SHP77 (cell line): ENCODE measurements at regions not wholly inside any gene's neighbourhood (a gene's known extent, or its start where the extent isn't known, plus 50 kb on each side); places are given as distances from the start of the nearest gene placed in this dataset.
"Not testable (repeated sequence)": the region's sequence is repeated elsewhere in the genome, so short reads cannot be mapped to it uniquely, and the experiment has no call there.

ENCODE experiments used
- DNase-seq, 2 experiments: peaks; one replicate each; lab custom pipeline; 2025; lab: John Stamatoyannopoulos, UW

DNA sequence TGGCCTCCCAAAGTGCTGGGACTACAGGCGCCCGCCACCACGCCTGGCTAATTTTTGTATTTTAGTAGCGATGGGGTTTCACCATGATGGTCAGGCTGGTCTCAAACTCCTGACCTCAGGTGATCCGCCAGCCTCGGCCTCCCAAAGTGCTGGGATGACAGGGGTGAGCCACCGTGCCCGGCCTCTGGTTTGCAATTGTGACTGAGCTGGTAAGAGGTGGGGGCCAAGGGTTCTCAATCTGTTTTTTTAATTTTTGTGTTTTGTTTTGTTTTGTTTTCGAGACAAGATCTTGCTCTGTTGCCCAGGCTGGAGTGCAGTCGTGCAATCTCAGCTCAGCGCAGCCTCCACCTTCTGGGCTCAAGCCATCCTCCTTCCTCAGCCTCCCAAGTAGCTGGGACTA, 196.2 kb downstream of the CRLF2 start:
- DNase-seq = not testable (repeated sequence)

DNA sequence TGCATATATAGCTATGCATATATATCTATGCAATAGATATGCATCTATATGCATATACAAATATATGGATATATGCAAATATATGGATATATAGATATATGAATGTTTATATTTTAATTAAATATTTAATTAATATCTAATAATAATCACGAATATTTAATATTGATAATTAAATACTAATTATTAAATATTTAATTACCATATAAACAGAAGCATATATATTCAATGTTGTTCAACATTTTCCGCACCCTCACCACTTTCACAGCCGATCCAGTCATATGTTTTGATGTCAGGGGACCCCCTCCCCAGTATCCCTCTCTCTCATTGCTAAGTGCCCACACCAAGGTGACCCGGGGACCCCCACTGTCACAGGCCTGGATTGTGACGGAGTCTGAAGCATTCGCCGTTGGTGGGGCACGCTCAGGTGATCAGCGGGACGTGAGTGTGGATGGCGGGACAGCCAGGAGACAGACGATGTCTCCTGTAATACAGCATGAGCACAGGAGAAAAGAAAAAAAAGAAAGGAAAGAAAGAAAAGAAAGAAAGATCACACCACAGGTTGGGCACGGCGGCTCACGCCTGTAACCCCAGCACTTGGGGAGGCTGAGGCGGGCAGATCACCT, 199.7 kb downstream of the CRLF2 start:
- no peak for DNase-seq

- DNase-seq = no peak
These were observed 200.7 kb downstream of the CRLF2 start for GRCh38 chrX:1011691-1012283.

- no peak for DNase-seq
These were observed 202.7 kb downstream of the CRLF2 start for GRCh38 chrX:1009771-1010170.

DNA sequence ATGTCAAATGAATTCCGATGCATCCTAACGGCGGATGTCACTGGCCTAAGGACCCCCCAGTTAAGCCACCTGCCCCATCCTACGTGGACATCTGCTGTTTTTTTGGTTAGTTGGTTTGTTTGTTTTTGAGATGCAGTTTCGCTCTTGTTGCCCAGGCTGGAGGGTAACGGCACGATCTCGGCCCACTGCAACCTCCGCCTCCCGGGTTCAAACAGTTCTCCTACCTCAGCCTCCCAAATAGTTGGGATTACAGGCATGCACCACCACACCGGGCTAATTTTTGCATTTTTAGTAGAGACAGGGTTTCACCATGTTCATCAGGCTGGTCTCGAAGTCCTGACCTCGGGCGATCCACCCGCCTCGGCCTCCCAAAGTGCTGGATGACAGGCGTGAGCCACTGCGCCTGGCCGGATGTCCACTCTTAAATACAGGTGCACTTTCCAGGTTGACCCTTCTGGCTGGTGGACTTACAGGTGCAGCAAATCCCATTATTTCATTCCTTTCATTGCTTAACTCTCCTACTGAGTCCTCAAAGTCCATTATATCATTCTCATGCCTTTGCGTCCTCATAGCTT, 206.2 kb downstream of the CRLF2 start:
- no peak for DNase-seq

GRCh38 chrX:1002611-1003010, 209.8 kb downstream of the CRLF2 start:
- no peak for DNase-seq

DNA sequence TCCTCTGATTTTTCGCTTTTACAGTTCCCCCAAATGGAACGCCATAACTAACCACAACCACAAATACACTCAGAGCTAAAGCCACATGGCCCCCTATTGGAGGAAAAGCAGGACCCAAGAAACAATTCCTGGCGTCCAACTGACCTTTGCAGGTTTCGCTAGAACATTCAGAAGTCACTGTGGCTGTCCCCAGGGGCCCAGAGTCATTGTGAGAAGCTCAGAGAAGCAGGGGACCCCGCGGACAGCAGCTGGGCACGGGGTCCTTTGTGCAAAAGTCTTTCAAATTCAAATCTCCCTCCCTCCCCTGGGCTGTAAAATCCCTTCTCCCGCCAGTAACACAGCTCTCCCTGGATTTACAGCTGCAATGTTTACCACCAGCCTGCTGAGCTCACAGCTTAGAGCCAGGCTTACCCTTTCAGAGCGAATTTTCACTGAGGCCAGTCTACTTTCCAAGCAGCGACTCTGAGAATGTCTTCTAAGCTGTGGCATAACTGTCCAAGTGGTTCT, 214.8 kb downstream of the CRLF2 start:
- no peak for DNase-seq

- DNase-seq = no peak
These were observed 217.7 kb downstream of the CRLF2 start for GRCh38 chrX:994780-995179.

- peak; percentile 70 to 78 for DNase-seq
These were observed 222.4 kb downstream of the CRLF2 start for GRCh38 chrX:989959-990510.

DNA sequence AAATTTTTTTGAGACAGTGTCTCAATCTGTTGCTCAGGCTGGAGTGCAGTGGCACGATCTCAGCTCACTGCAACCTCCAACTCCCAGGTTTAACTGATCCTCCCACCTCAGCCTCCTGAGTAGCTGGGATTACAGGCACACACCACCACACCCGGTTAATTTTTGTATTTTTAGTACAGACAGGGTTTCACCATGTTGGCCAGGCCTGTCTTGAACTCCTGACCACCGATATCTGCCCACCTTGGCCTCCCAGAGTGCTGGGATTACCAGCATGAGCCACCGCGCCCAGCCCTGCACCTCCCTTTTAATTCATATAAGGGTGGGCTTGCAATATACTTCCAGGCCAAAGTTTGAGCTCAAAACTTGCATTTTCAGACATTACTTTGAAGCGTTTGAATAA, 223.9 kb downstream of the CRLF2 start:
- not testable (repeated sequence) for DNase-seq

- DNase-seq = no peak
These were observed 230.4 kb downstream of the CRLF2 start for GRCh38 chrX:981791-982626.

- no peak for DNase-seq
These were observed 231.7 kb downstream of the CRLF2 start for GRCh38 chrX:980587-981235.

DNA sequence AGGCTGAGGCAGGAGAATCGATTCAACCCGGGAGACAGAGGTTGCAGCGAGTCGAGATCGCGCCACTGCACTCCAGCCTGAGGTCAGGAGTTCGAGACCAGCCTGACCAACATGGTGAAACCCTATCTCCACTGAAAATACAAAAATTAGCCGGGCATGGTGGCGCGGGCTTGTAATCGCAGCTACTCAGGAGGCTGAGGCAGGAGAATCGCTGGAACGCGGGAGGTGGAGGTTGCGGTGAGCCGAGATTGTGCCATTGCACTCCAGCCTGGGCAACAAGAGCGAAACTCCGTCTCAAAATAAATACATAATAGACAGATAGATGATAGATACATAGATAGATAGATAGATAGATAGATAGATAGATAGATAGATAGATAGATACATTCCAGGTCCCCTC, 233.3 kb downstream of the CRLF2 start:
- not testable (repeated sequence) for DNase-seq

DNA sequence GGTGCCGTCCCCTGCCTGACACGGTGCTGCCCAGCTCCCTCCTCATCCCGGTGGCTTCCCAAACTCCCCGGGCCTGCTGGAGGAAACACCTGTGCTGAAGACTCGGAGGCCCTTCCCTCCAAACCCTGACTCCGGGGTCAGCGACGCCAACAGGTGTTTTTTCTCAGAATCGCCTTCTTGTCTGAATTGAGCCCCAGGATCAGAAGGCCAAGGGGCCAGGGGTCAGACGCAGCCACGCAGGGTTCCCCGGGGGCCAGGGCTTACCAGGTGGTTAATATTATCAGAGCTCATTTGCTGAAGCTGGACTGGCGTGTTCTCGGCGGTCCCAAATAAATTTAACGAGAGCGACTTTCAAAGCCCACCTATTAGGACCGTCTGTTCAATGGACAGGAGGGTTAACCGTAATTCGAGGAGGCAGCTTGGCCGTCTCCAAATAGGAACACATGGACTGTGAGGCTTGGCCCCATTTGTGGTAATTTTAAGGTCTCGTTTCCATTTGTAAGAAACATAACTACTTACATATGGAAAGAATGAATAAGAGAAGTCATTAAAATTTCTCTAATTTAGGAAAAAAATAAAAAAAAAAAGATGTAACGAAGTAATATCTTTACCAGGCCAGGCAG, 239.3 kb downstream of the CRLF2 start:
- no peak for DNase-seq

DNA sequence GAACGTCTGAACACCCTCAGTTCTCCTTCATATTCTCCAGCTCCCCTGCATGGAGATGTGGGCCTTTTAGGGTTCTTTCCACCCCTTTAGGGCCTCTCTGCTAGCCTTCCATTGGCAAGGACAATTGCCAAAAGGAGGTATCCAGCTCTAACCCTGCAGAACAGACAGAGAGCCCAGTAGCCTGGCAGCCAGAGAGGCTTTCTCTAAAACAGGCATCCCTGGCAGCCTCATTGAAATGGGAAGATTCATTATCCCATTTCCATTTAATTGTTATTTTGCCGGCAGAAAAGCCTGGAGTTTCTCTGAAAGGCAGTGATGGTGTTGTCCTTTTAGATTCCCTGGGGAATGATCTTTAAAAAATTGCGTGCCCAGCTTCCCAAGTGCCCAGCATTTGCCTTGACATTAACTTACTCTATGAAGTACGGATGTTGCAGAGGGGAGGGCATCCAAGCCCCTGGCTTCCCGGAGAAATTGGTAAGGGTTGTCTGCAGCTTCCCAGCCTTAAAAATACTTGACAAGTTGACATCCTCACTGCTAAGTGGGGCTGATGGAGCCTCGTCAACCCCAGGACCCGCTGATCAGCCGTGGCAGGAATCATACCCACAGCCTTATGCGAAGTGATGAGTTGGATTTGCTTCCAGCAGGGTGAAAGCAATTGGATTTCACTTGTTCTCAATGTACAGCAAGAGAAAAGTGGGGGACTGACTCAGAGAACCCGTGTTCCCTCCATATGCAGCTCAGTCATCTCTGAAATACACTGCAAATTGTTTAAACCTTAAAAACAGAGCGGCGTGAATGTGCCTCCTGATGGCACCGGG, 244.1 kb downstream of the CRLF2 start:
- DNase-seq = no peak

DNA sequence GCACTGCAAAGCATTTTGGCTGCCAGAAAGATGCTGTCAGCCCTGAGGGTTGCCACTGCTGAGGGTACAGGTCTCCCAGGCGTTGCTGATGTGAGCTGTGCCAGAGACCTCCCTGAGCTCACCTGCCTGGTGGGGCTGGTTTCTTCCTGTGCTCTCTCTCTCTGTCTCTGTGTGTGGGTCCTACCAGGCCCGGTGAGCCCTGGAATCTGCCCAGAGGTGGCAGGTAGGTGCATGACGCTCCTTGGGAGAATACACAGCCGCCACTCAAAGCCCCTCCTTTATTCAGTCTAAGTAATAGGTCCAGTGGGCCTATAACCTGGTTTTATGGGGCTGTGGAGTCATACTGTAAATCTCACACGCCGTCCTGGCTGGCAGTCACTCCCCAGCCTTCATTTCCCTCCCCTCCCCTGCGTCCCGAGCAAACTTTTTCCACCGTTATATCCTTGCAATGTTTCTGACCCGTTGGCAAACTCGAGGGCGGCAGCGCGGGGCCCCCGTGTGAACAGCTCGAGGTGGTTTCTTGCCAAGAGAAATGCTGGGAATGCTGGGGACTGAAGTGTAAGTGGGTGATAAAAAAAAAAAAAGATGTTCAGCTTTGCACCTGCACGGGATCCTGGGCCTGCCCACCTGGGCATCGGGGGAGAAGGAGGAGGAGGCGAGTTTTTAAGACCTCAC, 245.9 kb downstream of the CRLF2 start:
- no peak for DNase-seq

DNA sequence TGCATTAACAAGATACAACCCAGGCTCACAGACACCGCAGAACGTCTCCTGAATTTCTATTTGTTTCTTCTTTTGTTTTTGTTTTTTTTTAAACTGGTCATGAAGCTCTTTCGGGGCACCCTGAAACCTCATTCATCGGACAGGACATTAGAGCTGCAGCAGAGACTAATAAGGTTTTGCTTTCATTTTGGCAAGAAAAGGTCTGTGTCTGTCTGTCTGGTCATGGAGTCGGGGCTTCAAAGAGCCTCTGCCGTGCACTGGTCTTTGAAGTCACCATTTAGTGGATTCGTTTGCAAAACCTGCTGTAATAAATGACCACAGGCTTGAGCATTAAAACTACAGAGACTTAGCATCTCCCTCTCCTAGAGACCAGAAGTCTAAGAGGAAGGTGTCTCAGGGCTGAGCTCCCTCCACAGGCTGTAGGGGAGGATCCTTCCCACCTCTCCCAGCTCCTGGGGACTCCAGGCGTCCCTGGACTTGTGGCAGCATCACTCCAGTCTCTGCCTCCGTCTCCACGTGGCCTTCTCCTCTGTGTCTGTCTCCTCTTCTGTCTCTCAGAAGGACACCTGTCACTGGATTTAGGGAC, 247.5 kb downstream of the CRLF2 start:
- DNase-seq = no peak

DNA sequence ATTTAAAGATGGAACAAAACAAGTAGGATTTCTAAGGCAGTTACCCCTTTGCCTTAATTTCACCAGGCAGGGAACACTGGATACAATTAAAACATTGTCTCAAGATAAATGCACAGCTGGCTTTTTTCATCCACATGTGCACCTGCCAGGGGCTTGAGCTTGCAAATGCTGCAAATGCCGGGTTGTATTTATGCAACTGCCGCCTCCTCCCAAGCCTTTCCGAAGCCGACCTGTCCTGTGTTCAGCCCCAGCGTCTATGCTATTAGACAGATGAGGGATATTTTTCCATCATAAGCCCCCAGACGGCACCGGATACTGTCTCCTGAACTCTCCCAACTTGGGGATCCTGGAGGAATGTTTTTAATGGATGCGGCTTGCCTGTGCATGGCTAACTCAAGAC, 251.6 kb downstream of the CRLF2 start:
- no peak for DNase-seq

DNA sequence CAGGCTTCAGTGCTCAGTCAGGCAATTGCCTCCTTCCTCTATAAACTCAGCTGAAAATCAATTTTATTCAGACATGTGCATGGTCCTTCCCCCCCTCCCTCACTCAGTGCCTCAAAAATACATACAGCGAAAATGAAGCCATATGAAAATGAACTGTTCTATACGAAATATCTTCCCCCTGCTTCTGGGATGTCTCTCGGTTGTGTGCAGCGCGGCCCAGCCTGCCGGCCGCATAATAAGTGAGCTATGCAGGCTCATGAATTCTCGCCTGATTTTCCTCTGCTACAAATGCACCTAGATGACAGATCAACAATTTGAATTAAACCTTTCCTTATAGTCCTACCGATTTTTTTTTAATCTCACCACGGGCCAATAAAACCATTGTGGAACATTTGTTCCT, 252.9 kb downstream of the CRLF2 start:
- DNase-seq = no peak
